ENCODE measurements at regions not wholly inside any gene's neighbourhood (a gene's known extent, or its start where the extent isn't known, plus 50 kb on each side); places are given as distances from the start of the nearest gene placed in this dataset.

- WGBS, 2 donors, result 86 to 89% methylated on average over 5 of the region's 5 CpGs
- H3K9me3 ChIP-seq, result no peaks in the 10 kb centered on the region
- intact Hi-C loops (cut with DNase I), result no loop called here
- no peak for TF ChIP-seq CTCF (IDR thresholded peaks at IDR 0.05)
- TF ChIP-seq POLR2A (IDR thresholded peaks at IDR 0.05), result no peak
- no peak overlapping the region for H3K4me3 ChIP-seq (replicated peaks in 1 of 3)
- no peak overlapping the region for H3K27ac ChIP-seq
- H3K36me3 ChIP-seq, result no peaks in the 10 kb centered on the region
- H3K4me1 ChIP-seq, result no peaks in the 10 kb centered on the region
- no peaks in the 10 kb centered on the region for H3K27me3 ChIP-seq
- DNase-seq, result no peak
Measured at GRCh38 chr13:89733829-89734228, 1613.7 kb upstream of the MIR17HG start.

GRCh38 chr13:89737051-89737450, 1610.4 kb upstream of the MIR17HG start:
- Histone ChIP-seq H3K4me3 (replicated peaks in 1 of 3) (no peak overlapping the region), H3K9me3 (no peaks in the 10 kb centered on the region), H3K27ac (no peak overlapping the region), H3K27me3 (no peaks in the 10 kb centered on the region), H3K4me1 (no peaks in the 10 kb centered on the region), H3K36me3 (no peaks in the 10 kb centered on the region)
- DNase-seq, result no peak
- intact Hi-C loops (cut with DNase I), result no loop called here
- TF ChIP-seq POLR2A (IDR thresholded peaks at IDR 0.05), result no peak
- TF ChIP-seq CTCF (IDR thresholded peaks at IDR 0.05), result no peak
- 90 to 92% methylated on average over 2 of the region's 2 CpGs for WGBS, 2 donors

GRCh38 chr13:89738072-89738471, 1609.4 kb upstream of the MIR17HG start:
- Histone ChIP-seq H3K4me1 (no peaks in the 10 kb centered on the region), H3K27me3 (no peaks in the 10 kb centered on the region), H3K27ac (no peak overlapping the region), H3K4me3 (replicated peaks in 1 of 3) (no peak overlapping the region), H3K36me3 (no peaks in the 10 kb centered on the region), H3K9me3 (no peaks in the 10 kb centered on the region)
- WGBS, 2 donors, result 46 to 63% methylated on average over 3 of the region's 3 CpGs
- no peak for TF ChIP-seq POLR2A (IDR thresholded peaks at IDR 0.05)
- TF ChIP-seq CTCF (IDR thresholded peaks at IDR 0.05), result no peak
- intact Hi-C loops (cut with DNase I), result no loop called here
- no peak for DNase-seq

GRCh38 chr13:89740994-89741685, 1606.3 kb upstream of the MIR17HG start:
- Histone ChIP-seq H3K36me3 (no peaks in the 10 kb centered on the region), H3K4me3 (replicated peaks in 1 of 3) (no peak overlapping the region), H3K27me3 (no peaks in the 10 kb centered on the region), H3K27ac (no peak overlapping the region), H3K4me1 (no peaks in the 10 kb centered on the region), H3K9me3 (no peaks in the 10 kb centered on the region)
- intact Hi-C loops (cut with DNase I), result no loop called here
- no peak for DNase-seq
- TF ChIP-seq CTCF (IDR thresholded peaks at IDR 0.05), result no peak
- no peak for TF ChIP-seq POLR2A (IDR thresholded peaks at IDR 0.05)
- 79 to 82% methylated on average over 15 of the region's 15 CpGs for WGBS, 2 donors

DNA sequence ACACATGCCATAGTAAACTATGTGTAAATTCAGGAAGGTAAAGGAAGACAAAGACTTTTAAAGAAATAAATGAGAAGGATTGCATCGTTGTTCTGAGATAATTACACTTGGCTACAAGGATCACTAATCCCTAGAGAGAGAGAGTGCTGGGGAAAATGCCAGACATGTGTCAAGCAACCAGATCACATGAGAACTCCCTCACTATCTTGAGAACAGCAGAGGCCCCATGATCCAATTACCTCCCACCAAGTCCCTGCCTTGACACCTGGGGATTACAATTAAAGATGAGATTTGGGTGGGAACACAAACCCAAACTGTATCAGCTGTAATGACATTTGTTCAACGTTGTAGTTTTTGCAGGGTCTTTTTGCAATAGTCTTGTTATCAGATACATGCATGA, 1600.9 kb upstream of the MIR17HG start:
- no peaks in the 10 kb centered on the region for H3K9me3 ChIP-seq
- no peaks in the 10 kb centered on the region for H3K27me3 ChIP-seq
- 14 to 16% methylated on average over 2 of the region's 2 CpGs for WGBS, 2 donors
- intact Hi-C loops (cut with DNase I), result no loop called here
- H3K36me3 ChIP-seq, result no peaks in the 10 kb centered on the region
- TF ChIP-seq CTCF (IDR thresholded peaks at IDR 0.05) (no peak), POLR2A (IDR thresholded peaks at IDR 0.05) (no peak)
- no peak overlapping the region for H3K27ac ChIP-seq
- no peaks in the 10 kb centered on the region for H3K4me1 ChIP-seq
- H3K4me3 ChIP-seq (replicated peaks in 1 of 3), result no peak overlapping the region
- no peak for DNase-seq

Measured in thyroid gland (tissue), 4 donors.